C4-2B (cell line): ENCODE measurements at regions not wholly inside any gene's neighbourhood (a gene's known extent, or its start where the extent isn't known, plus 50 kb on each side); places are given as distances from the start of the nearest gene placed in this dataset.

Source experiments
- H3K27ac ChIP-seq: fragments of 450-650 bp; 2 replicates; pipeline ENCODE4 v1.5.1; 2017
- ZFX ChIP-seq: fragments of 450-650 bp; IDR thresholded peaks from 2 replicates; pipeline ENCODE4 v1.6.1; 2017
- TF ChIP-seq, protein P1 (sequence below): fragments of 450-650 bp; conservative IDR thresholded peaks from 2 replicates; pipeline ENCODE4 v1.5.1; 2017; ENCODE audit warnings: mild to moderate bottlenecking

- H3K27ac ChIP-seq = no peak overlapping the region
- TF ChIP-seq, protein P1, sequence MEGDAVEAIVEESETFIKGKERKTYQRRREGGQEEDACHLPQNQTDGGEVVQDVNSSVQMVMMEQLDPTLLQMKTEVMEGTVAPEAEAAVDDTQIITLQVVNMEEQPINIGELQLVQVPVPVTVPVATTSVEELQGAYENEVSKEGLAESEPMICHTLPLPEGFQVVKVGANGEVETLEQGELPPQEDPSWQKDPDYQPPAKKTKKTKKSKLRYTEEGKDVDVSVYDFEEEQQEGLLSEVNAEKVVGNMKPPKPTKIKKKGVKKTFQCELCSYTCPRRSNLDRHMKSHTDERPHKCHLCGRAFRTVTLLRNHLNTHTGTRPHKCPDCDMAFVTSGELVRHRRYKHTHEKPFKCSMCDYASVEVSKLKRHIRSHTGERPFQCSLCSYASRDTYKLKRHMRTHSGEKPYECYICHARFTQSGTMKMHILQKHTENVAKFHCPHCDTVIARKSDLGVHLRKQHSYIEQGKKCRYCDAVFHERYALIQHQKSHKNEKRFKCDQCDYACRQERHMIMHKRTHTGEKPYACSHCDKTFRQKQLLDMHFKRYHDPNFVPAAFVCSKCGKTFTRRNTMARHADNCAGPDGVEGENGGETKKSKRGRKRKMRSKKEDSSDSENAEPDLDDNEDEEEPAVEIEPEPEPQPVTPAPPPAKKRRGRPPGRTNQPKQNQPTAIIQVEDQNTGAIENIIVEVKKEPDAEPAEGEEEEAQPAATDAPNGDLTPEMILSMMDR = no peak
- no peak for TF ChIP-seq ZFX
These were observed 177.1 kb upstream of the SEMA6A start for GRCh38 chr5:116751684-116752083.

DNA sequence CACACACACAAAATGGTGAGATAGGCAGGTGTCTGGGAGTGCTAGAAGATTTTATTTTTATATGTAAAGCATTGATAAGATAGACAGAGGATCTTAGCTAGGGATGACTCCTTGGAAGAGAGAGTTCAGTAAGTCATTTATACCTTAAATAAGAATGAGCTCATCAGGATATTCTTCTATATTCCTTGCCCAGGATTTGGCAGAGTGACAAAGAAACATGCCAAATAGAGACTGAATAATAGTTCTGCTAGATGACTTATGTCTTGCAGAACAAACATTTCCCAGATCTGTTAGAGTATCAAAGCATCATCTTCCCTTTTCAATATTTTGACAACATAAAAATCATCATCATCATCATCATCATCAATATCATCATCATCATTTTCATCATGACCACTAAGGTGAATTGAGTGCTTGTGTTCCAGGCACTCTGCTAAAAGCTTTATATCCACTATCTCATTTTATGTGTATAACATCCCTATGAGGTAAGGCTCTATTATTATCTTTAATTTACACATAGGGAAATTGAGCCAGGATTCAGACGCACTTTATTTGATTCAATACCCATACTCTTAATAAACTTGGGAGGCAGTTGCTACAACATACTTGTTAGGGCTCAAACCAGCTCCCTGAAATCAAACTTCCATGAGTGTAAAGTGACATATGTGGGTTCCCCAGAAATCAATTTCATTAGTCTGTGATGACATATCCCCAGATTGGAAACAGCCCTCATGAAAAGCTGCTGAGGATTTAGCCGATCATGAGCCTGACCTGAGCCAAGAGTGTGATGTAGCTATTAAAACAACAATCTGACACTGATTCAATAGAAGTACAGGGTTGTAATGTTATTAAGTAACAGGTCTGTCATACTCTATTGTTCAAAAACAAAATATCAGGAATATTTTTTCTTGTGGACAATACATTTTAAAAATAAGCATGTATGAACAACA is 176.3 kb upstream of the SEMA6A start:
- no peak overlapping the region for H3K27ac ChIP-seq
- TF ChIP-seq, protein P1 = no peak
- no peak for TF ChIP-seq ZFX

GRCh38 chr5:116747881-116748280 is 173.3 kb upstream of the SEMA6A start:
- no peak overlapping the region for H3K27ac ChIP-seq
- TF ChIP-seq, protein P1 = no peak
- no peak for TF ChIP-seq ZFX

DNA sequence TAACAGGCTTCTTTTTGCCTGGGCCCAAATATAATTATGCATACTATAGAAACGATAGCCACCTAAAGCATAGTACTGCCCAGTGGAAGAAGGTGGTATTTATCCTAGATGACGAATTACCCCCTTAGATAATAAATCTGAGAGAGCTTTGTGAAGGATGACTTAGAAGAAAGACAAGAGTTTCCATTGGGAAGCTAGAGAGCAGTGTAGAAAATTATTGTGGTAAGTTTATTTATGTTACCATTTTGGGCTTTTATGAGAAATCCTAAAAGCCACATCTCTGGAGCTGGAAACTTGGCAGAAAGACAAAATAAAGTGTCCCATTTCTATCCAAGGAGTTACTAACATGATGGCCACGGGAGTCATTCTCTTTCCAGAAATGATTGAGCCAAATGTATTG is 172.0 kb upstream of the SEMA6A start:
- H3K27ac ChIP-seq = no peak overlapping the region
- no peak for TF ChIP-seq ZFX
- TF ChIP-seq, protein P1 = no peak

- H3K27ac ChIP-seq = no peak overlapping the region
- no peak for TF ChIP-seq ZFX
- TF ChIP-seq, protein P1 = no peak
These were observed 166.1 kb upstream of the SEMA6A start for GRCh38 chr5:116740771-116741170.

- TF ChIP-seq, protein P1 = no peak
- no peak for TF ChIP-seq ZFX
- no peak overlapping the region for H3K27ac ChIP-seq
These were observed 164.9 kb upstream of the SEMA6A start for GRCh38 chr5:116739571-116739970.

DNA sequence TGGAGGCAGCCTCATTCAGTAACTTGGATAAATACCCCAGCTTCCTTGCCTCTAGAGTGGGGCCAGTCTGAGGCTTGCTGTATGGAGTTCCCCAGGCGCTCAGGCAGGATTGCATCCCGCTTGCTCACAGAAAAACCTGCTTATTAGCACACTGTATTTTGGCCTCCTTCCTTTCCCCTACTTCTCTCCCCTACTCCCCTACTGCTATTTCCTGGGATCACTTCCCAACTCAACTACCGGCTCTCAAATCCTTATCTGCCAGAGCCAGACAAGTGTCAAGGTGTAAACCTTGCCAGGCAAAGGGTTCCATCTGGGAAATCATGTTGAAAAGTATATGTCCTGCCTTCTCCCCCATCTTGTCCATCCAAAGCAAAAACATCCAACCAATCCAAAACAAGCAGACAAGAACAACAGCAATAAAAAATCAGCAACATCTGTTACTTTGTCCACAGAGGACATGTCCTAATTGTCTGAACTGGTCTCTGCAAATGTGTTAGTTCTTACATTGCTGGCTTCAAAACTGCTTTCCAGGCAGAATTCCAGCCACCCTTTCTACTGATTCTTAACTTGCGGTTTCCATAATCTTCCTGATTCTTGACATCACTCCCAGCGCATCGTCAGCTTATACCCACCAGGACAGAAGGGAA is 164.1 kb upstream of the SEMA6A start:
- no peak for TF ChIP-seq ZFX
- TF ChIP-seq, protein P1 = no peak
- H3K27ac ChIP-seq = no peak overlapping the region
